ENCODE measurements at regions not wholly inside any gene's neighbourhood (a gene's known extent, or its start where the extent isn't known, plus 50 kb on each side); places are given as distances from the start of the nearest gene placed in this dataset.
"Not testable (repeated sequence)": the region's sequence is repeated elsewhere in the genome, so short reads cannot be mapped to it uniquely, and the experiment has no call there.

- no peak for DNase-seq (ENCODE audit: extremely low spot score)
- Histone ChIP-seq H3K36me3 (ENCODE audit: insufficient read depth) (no peaks in the 10 kb centered on the region), H3K27ac (ENCODE audit: low read depth) (no peak overlapping the region), H3K4me3 (ENCODE audit: low read depth, low read length) (no peak overlapping the region), H3K4me1 (ENCODE audit: insufficient read depth) (no peaks in the 10 kb centered on the region)
- WGBS = 87% methylated on average over 5 of the region's 5 CpGs
These were observed 57.3 kb upstream of the NOVA1 start for GRCh38 chr14:26655128-26655527.

GRCh38 chr14:26663506-26663905 is 65.7 kb upstream of the NOVA1 start:
- 42% methylated on average over 1 of the region's 1 CpG for WGBS
- Histone ChIP-seq H3K4me3 (ENCODE audit: low read depth, low read length) (no peak overlapping the region), H3K27ac (ENCODE audit: low read depth) (no peak overlapping the region), H3K4me1 (ENCODE audit: insufficient read depth) (no peaks in the 10 kb centered on the region), H3K36me3 (ENCODE audit: insufficient read depth) (no peaks in the 10 kb centered on the region)
- peak; percentile 0 for DNase-seq (ENCODE audit: extremely low spot score)

DNA sequence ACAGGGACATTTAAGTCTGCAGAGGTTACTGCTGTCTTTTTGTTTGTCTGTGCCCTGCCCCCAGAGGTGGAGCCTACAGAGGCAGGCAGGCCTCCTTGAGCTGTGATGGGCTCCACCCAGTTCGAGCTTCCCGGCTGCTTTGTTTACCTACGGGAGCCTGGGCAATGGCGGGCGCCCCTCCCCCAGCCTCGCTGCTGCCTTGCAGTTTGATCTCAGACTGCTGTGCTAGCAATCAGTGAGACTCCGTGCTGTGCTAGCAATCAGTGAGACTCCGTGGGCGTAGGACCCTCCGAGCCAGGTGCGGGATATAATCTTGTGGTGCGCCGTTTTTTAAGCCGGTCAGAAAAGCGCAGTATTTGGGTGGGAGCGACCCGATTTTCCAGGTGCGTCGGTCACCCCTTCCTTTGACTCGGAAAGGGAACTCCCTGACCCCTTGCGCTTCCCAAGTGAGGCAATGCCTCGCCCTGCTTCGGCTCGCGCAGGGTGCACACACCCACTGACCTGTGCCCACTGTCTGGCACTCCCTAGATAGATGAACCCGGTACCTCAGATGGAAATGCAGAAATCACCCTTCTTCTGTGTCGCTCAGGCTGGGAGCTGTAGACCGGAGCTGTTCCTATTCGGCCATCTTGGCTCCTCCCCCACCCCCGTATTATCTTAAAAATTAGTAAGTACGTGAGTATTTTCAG is 81.0 kb upstream of the NOVA1 start:
- 91% methylated on average over 21 of the region's 31 CpGs for WGBS
- not testable (repeated sequence) for H3K27ac ChIP-seq (ENCODE audit: low read depth); H3K4me1 ChIP-seq (ENCODE audit: insufficient read depth); H3K36me3 ChIP-seq (ENCODE audit: insufficient read depth); H3K4me3 ChIP-seq (ENCODE audit: low read depth, low read length); DNase-seq (ENCODE audit: extremely low spot score)

DNA sequence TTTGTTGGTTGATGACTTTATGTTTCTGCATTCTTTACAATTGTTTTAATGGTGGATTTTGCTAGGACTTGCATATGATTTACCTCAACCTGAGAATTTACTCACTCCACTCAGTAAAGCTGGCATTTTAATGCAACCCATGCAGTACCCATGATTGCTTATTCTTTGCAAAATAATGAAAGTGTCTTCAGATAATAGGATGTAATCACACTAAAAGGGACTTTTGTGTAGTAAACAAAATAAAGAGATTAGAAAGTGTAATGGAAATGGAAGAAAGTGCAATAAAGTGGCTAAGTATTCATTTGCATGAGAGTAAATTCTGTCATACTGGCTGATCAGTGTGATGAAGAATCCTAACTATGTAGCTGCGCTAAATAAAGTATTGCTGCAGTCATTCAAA is 87.6 kb upstream of the NOVA1 start:
- 99% methylated on average over 1 of the region's 1 CpG for whole genome bisulfite sequencing
- Histone ChIP-seq H3K4me3 (ENCODE audit: low read depth, low read length) (no peak overlapping the region), H3K36me3 (ENCODE audit: insufficient read depth) (no peaks in the 10 kb centered on the region), H3K4me1 (ENCODE audit: insufficient read depth) (no peaks in the 10 kb centered on the region), H3K27ac (ENCODE audit: low read depth) (no peak overlapping the region)
- no peak for DNase-seq (ENCODE audit: extremely low spot score)

DNA sequence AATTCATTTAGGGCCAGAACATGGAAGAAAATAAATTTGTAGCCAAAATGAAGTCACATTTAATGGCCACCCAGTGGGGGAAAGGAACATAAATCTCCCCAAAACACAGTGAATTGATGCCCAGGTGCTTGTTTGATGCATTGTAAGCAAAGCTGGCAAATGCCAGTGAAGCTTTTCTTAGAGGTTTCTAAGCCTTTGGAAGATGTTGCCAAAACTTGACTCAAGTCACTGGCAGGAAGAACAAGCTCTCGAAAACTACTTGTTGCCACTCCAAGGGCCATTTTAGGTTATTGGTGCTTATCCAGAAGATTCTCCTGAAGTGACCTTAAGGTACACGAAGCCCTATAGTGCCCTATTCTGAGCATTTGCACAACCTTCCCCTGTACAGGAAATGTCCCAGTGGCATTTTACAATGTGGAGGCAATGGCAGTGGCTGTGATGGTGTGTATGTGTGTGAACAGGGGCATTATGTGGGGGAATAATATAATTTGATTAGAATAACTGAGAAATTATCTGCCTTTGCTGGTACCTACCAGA is 89.5 kb upstream of the NOVA1 start:
- H3K4me3 ChIP-seq (ENCODE audit: low read depth, low read length) = no peak overlapping the region
- no peaks in the 10 kb centered on the region for H3K4me1 ChIP-seq (ENCODE audit: insufficient read depth)
- no peaks in the 10 kb centered on the region for H3K36me3 ChIP-seq (ENCODE audit: insufficient read depth)
- no peak for DNase-seq (ENCODE audit: extremely low spot score)
- H3K27ac ChIP-seq (ENCODE audit: low read depth) = no peak overlapping the region
- WGBS = 85% methylated on average over 2 of the region's 2 CpGs

- DNase-seq (ENCODE audit: extremely low spot score) = no peak
- no peaks in the 10 kb centered on the region for H3K36me3 ChIP-seq (ENCODE audit: insufficient read depth)
- no peak overlapping the region for H3K4me3 ChIP-seq (ENCODE audit: low read depth, low read length)
- H3K4me1 ChIP-seq (ENCODE audit: insufficient read depth) = no peaks in the 10 kb centered on the region
- no peak overlapping the region for H3K27ac ChIP-seq (ENCODE audit: low read depth)
These were observed 96.7 kb upstream of the NOVA1 start for GRCh38 chr14:26694521-26694920.

DNA sequence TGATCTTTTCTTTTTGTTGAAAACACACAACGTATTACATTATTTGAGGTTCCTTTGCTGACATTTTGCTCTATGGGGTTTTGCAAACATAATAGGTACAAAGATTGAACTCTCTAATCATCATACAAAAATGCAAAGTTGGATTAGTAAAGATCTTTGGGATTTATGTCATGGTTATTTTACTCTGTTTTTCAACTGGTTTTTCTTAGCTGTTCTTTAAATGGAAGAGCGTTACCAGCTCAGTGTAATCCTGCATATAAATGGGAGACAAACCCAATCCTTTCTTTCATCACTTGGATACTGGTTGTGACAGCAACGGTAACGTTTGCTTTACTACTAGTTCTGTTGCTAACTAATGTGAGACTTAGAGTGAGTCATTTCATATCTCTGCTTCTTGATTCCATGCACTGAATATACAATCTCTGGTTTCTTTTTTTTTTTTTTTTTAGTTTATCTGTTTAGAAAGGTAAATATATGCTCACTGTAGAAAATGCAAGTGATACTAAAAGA is 104.9 kb upstream of the NOVA1 start:
- Histone ChIP-seq H3K4me3 (ENCODE audit: low read depth, low read length) (no peak overlapping the region), H3K36me3 (ENCODE audit: insufficient read depth) (no peaks in the 10 kb centered on the region), H3K27ac (ENCODE audit: low read depth) (no peak overlapping the region), H3K4me1 (ENCODE audit: insufficient read depth) (no peaks in the 10 kb centered on the region)
- 36% methylated on average over 4 of the region's 4 CpGs for WGBS
- DNase-seq (ENCODE audit: extremely low spot score) = no peak

GRCh38 chr14:26703686-26704366 is 106.0 kb upstream of the NOVA1 start:
- Histone ChIP-seq H3K27ac (ENCODE audit: low read depth) (no peak overlapping the region), H3K4me3 (ENCODE audit: low read depth, low read length) (no peak overlapping the region), H3K4me1 (ENCODE audit: insufficient read depth) (no peaks in the 10 kb centered on the region), H3K36me3 (ENCODE audit: insufficient read depth) (no peaks in the 10 kb centered on the region)
- 66% methylated on average over 2 of the region's 2 CpGs for WGBS
- DNase-seq (ENCODE audit: extremely low spot score) = no peak

GRCh38 chr14:26707234-26707633 is 109.4 kb upstream of the NOVA1 start:
- no peak overlapping the region for H3K27ac ChIP-seq (ENCODE audit: low read depth)
- no peak overlapping the region for H3K4me3 ChIP-seq (ENCODE audit: low read depth, low read length)
- H3K36me3 ChIP-seq (ENCODE audit: insufficient read depth) = no peaks in the 10 kb centered on the region
- H3K4me1 ChIP-seq (ENCODE audit: insufficient read depth) = no peaks in the 10 kb centered on the region
- DNase-seq (ENCODE audit: extremely low spot score) = no peak
- 84% methylated on average over 3 of the region's 3 CpGs for WGBS

- Histone ChIP-seq H3K4me3 (ENCODE audit: low read depth, low read length) (no peak overlapping the region), H3K4me1 (ENCODE audit: insufficient read depth) (no peaks in the 10 kb centered on the region), H3K36me3 (ENCODE audit: insufficient read depth) (no peaks in the 10 kb centered on the region), H3K27ac (ENCODE audit: low read depth) (no peak overlapping the region)
- no peak for DNase-seq (ENCODE audit: extremely low spot score)
These were observed 111.2 kb upstream of the NOVA1 start for GRCh38 chr14:26709019-26709418.

DNA sequence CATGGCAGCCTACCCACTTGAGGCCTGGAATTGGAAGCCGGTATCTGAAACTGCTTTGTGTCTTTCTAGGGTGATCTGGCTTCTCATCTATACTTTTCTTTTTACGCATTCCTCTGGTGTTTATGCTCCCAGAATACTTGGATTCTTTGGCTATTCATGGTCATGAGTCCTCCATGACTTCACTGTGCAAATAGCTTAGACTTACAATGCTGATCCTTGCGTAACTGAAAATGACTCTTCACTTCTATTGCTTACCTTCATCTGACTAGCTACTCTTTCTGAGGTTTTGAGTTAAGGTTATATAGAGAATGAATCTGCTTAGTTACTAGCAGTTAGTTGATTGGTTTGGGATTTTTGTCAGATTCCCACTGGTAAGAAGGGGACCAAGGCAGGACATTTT is 121.7 kb upstream of the NOVA1 start:
- Histone ChIP-seq H3K36me3 (ENCODE audit: insufficient read depth) (no peaks in the 10 kb centered on the region), H3K4me1 (ENCODE audit: insufficient read depth) (no peaks in the 10 kb centered on the region), H3K4me3 (ENCODE audit: low read depth, low read length) (no peak overlapping the region), H3K27ac (ENCODE audit: low read depth) (no peak overlapping the region)
- 90% methylated on average over 3 of the region's 3 CpGs for WGBS
- DNase-seq (ENCODE audit: extremely low spot score) = no peak

DNA sequence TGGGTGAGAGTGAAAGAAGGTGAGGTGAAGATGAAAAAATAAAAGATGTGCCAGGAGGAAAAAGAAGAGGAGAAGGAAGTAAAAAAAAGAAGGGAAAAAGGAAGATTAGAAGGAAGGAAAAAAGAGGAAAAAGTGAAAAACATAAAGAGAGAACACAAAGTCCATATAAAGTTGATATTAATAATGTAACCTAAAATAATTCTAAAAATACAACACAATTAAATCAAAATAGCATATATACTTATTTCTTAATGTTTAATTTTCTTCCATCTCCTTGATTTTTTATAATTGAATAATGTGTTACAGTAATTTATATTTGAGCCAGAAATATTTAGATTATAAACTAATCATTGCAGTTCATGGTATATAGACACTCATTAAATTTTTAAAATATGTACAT is 124.4 kb upstream of the NOVA1 start:
- no peak for DNase-seq (ENCODE audit: extremely low spot score)
- H3K36me3 ChIP-seq (ENCODE audit: insufficient read depth) = no peaks in the 10 kb centered on the region
- no peak overlapping the region for H3K27ac ChIP-seq (ENCODE audit: low read depth)
- no peak overlapping the region for H3K4me3 ChIP-seq (ENCODE audit: low read depth, low read length)
- H3K4me1 ChIP-seq (ENCODE audit: insufficient read depth) = no peaks in the 10 kb centered on the region

DNA sequence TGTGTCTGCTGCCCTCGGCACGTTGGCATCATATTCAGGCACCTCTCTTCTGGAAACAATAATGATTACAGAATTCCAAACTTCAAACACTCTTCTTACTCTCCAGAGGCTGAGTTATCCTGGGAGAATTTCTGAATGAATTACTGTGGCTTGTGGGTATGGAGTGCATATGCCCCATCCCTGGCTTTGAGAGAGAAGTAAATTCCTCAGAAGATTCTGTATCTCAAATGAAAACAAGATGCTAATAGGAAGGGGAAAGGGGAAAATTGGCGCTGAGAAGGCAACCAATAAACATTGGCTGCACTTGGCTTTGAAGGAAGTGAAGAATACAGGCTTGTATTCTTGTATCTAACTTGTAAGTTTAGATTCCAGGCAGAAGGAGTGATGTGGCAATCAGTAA is 132.0 kb upstream of the NOVA1 start:
- no peak overlapping the region for H3K27ac ChIP-seq (ENCODE audit: low read depth)
- 52% methylated on average over 3 of the region's 3 CpGs for WGBS
- H3K4me3 ChIP-seq (ENCODE audit: low read depth, low read length) = no peak overlapping the region
- DNase-seq (ENCODE audit: extremely low spot score) = no peak
- H3K36me3 ChIP-seq (ENCODE audit: insufficient read depth) = no peaks in the 10 kb centered on the region
- no peaks in the 10 kb centered on the region for H3K4me1 ChIP-seq (ENCODE audit: insufficient read depth)

GRCh38 chr14:26730929-26731618 is 133.2 kb upstream of the NOVA1 start:
- Histone ChIP-seq H3K36me3 (ENCODE audit: insufficient read depth) (no peaks in the 10 kb centered on the region), H3K4me1 (ENCODE audit: insufficient read depth) (no peaks in the 10 kb centered on the region), H3K27ac (ENCODE audit: low read depth) (no peak overlapping the region), H3K4me3 (ENCODE audit: low read depth, low read length) (no peak overlapping the region)
- WGBS = 85% methylated on average over 4 of the region's 4 CpGs
- no peak for DNase-seq (ENCODE audit: extremely low spot score)

Measured in urinary bladder (tissue), 3 donors.